ENCODE measurements at regions not wholly inside any gene's neighbourhood (a gene's known extent, or its start where the extent isn't known, plus 50 kb on each side); places are given as distances from the start of the nearest gene placed in this dataset.

GRCh38 chr10:52965509-52965908 lies 192.9 kb upstream of the MBL2 start:
- DNase-seq (peak in 1 of 3 donors; percentile 33), ATAC-seq (peak in 2 of 4 donors; percentile 24 to 31)

GRCh38 chr10:52961323-52961722 lies 188.7 kb upstream of the MBL2 start:
- Histone ChIP-seq H3K36me3 (no peaks in the 10 kb centered on the region), H3K9me3 (no peaks in the 10 kb centered on the region), H3K27me3 (no peaks in the 10 kb centered on the region), H3K4me1 (no peaks in the 10 kb centered on the region), H3K4me3 (no peak overlapping the region), H3K27ac (no peak overlapping the region)
- WGBS (ENCODE audit: insufficient coverage, low coverage, low lambda C conversion rate, missing lambda C conversion rate) = 8% methylated on average over 2 of the region's 2 CpGs
- intact Hi-C loops (cut with DNase I) = no loop called here
- ATAC-seq (peak in 2 of 4 donors; percentile 24), DNase-seq (no peak)
- TF ChIP-seq CTCF (IDR thresholded peaks at IDR 0.05) (no peak), POLR2A (IDR thresholded peaks at IDR 0.05) (no peak)

More at GRCh38 chr10:52965509-52965908, 192.9 kb upstream of the MBL2 start:
- 34% methylated on average over 2 of the region's 3 CpGs for WGBS (ENCODE audit: insufficient coverage, low coverage, low lambda C conversion rate, missing lambda C conversion rate)
- H3K36me3 ChIP-seq = no peaks in the 10 kb centered on the region
- H3K27ac ChIP-seq = no peak overlapping the region
- no peaks in the 10 kb centered on the region for H3K27me3 ChIP-seq
- H3K4me1 ChIP-seq = no peaks in the 10 kb centered on the region
- TF ChIP-seq CTCF (IDR thresholded peaks at IDR 0.05) (no peak), POLR2A (IDR thresholded peaks at IDR 0.05) (no peak)
- intact Hi-C loops (cut with DNase I) = no loop called here
- H3K9me3 ChIP-seq = no peaks in the 10 kb centered on the region
- H3K4me3 ChIP-seq = no peak overlapping the region

GRCh38 chr10:52959810-52960209 lies 187.2 kb upstream of the MBL2 start:
- Histone ChIP-seq H3K4me3 (no peak overlapping the region), H3K9me3 (no peaks in the 10 kb centered on the region), H3K36me3 (no peaks in the 10 kb centered on the region), H3K27me3 (no peaks in the 10 kb centered on the region), H3K27ac (no peak overlapping the region), H3K4me1 (no peaks in the 10 kb centered on the region)
- DNase-seq (no peak), ATAC-seq (no peak)
- intact Hi-C loops (cut with DNase I) = no loop called here
- TF ChIP-seq CTCF (IDR thresholded peaks at IDR 0.05) = no peak
- no peak for TF ChIP-seq POLR2A (IDR thresholded peaks at IDR 0.05)
- 75% methylated on average over 2 of the region's 2 CpGs for WGBS (ENCODE audit: insufficient coverage, low coverage, low lambda C conversion rate, missing lambda C conversion rate)

GRCh38 chr10:52956861-52957260 lies 184.3 kb upstream of the MBL2 start:
- no peak for TF ChIP-seq POLR2A (IDR thresholded peaks at IDR 0.05)
- TF ChIP-seq CTCF (IDR thresholded peaks at IDR 0.05) = no peak
- no peak overlapping the region for H3K4me3 ChIP-seq
- no peak overlapping the region for H3K27ac ChIP-seq
- intact Hi-C loops (cut with DNase I) = no loop called here
- DNase-seq (no peak), ATAC-seq (no peak)
- H3K36me3 ChIP-seq = no peaks in the 10 kb centered on the region
- no peaks in the 10 kb centered on the region for H3K4me1 ChIP-seq
- 81% methylated on average over 2 of the region's 5 CpGs for WGBS (ENCODE audit: insufficient coverage, low coverage, low lambda C conversion rate, missing lambda C conversion rate)
- H3K27me3 ChIP-seq = no peaks in the 10 kb centered on the region
- H3K9me3 ChIP-seq = no peaks in the 10 kb centered on the region

- intact Hi-C loops (cut with DNase I) = no loop called here
- Histone ChIP-seq H3K9me3 (no peaks in the 10 kb centered on the region), H3K27me3 (no peaks in the 10 kb centered on the region), H3K4me1 (no peaks in the 10 kb centered on the region), H3K27ac (no peak overlapping the region), H3K36me3 (no peaks in the 10 kb centered on the region), H3K4me3 (no peak overlapping the region)
- 70% methylated on average over 3 of the region's 3 CpGs for WGBS (ENCODE audit: insufficient coverage, low coverage, low lambda C conversion rate, missing lambda C conversion rate)
- ATAC-seq (no peak), DNase-seq (no peak)
- TF ChIP-seq POLR2A (IDR thresholded peaks at IDR 0.05) (no peak), CTCF (IDR thresholded peaks at IDR 0.05) (no peak)
Observed at GRCh38 chr10:52956461-52956860, 183.9 kb upstream of the MBL2 start.
